HG02588 (cell line): ENCODE measurements at regions not wholly inside any gene's neighbourhood (a gene's known extent, or its start where the extent isn't known, plus 50 kb on each side); places are given as distances from the start of the nearest gene placed in this dataset.

Source experiments
- ATAC-seq: cut with Tn5 transposase; IDR thresholded peaks from one replicate; pipeline ENCODE4 v1.9.1; 2021; ENCODE audit warnings: mild to moderate bottlenecking, moderate library complexity; ENCODE audit not compliant: unreplicated experiment

GRCh38 chr9:68643901-68644809 lies 60.9 kb upstream of the PIP5K1B start:
- peak; percentile 56 for ATAC-seq

GRCh38 chr9:68644831-68645230 lies 60.2 kb upstream of the PIP5K1B start:
- no peak for ATAC-seq

DNA sequence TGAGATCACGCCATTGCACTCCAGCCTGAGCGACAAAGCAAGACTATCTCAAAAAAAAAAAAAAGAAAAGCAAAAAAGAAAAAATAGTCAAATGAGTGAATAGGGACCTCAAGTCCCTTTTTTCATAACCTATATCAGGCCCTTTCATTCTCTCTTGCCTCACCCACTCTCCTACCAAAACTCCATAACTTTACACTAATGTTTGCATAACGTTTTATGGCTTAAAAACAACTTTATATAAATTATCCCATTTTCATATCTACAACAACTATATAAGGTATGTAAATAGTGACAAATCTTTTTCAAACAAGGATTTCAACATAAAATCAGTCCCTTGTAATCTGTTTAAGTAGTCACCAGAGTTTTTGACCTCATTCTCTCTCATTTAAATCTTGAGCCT lies 56.9 kb upstream of the PIP5K1B start:
- no peak for ATAC-seq

GRCh38 chr9:68648971-68649370 lies 56.1 kb upstream of the PIP5K1B start:
- ATAC-seq, result no peak

- no peak for ATAC-seq
Observed at GRCh38 chr9:68651280-68651893, 53.7 kb upstream of the PIP5K1B start.

GRCh38 chr9:68653141-68653595 lies 51.9 kb upstream of the PIP5K1B start:
- peak; percentile 84 for ATAC-seq

DNA sequence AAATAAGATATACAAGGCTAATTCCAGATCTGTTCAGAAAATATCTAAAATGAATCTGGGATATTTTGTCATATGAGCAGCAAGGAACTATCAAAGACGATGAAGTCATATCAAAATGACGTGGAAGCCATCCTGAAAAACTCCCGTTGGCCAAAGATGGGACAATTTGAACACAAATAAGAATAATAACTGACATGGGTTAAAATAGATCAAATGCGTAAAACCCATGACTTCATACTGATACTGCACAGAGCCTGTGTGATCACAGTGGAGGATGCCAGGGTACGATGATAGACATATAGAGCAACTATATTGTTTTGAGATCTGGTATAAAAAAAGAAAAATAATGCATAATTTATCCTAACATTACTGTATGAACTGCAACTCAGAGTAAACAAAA lies 51.0 kb upstream of the PIP5K1B start:
- no peak for ATAC-seq
